ENCODE measurements at regions not wholly inside any gene's neighbourhood (a gene's known extent, or its start where the extent isn't known, plus 50 kb on each side); places are given as distances from the start of the nearest gene placed in this dataset.
"Not testable (repeated sequence)": the region's sequence is repeated elsewhere in the genome, so short reads cannot be mapped to it uniquely, and the experiment has no call there.

DNA sequence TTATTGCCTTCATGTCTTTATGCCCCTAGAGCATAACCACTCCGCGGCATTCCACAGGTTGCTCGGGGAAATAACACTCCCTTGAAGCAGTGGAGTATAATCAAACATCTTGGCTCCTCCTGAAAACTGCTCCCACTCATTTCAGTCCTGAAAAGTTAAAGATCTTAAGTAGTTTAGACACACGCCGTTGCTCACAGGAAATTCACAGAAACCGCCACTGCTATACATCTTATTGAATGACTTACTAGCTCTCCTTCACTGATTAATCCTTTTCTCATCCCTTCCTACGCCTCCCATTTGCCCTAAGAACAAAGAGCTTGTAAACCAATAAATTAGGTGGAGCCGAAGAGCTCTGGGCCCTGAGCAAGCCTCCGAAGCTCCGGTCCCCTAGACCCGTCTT, 142.4 kb upstream of the POC5 start:
- not testable (repeated sequence) for H3K4me3 ChIP-seq (ENCODE audit: low read depth, low read length); DNase-seq (ENCODE audit: extremely low spot score); H3K4me1 ChIP-seq (ENCODE audit: insufficient read depth); H3K36me3 ChIP-seq (ENCODE audit: insufficient read depth); H3K27ac ChIP-seq (ENCODE audit: low read depth)
- 67% methylated on average over 11 of the region's 11 CpGs for WGBS

- Histone ChIP-seq H3K4me3 (ENCODE audit: low read depth, low read length) (no peak overlapping the region), H3K4me1 (ENCODE audit: insufficient read depth) (no peaks in the 10 kb centered on the region), H3K36me3 (ENCODE audit: insufficient read depth) (no peaks in the 10 kb centered on the region), H3K27ac (ENCODE audit: low read depth) (no peak overlapping the region)
- DNase-seq (ENCODE audit: extremely low spot score) = no peak
These were observed 138.8 kb upstream of the POC5 start for GRCh38 chr5:75856056-75856455.

- Histone ChIP-seq H3K36me3 (ENCODE audit: insufficient read depth) (no peaks in the 10 kb centered on the region), H3K27ac (ENCODE audit: low read depth) (no peak overlapping the region), H3K4me3 (ENCODE audit: low read depth, low read length) (no peak overlapping the region), H3K4me1 (ENCODE audit: insufficient read depth) (no peaks in the 10 kb centered on the region)
- DNase-seq (ENCODE audit: extremely low spot score) = no peak
- WGBS = 78% methylated on average over 1 of the region's 1 CpG
These were observed 130.8 kb upstream of the POC5 start for GRCh38 chr5:75848077-75848476.

DNA sequence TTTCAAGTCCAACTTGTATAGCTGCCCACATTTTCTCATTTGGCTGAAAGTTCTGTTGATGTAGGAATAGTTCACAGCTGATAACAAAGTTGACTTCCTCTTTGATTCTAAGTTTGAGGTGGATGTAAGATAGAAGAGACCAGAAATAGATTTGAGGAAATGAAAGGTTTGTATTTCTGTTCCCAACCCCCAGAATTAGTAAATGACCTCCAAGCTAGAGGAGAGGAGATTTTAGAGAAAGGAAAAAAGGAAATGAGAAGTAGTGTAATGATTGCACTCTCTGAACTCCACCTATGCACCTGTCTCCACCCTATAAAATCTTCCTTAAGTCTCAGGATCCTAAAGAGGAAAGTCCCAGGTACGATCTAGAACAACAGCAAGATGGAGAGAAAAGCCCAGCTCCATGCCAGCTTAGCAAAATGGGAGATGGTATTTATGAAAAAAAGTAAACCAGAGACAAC, 130.4 kb upstream of the POC5 start:
- no peak for DNase-seq (ENCODE audit: extremely low spot score)
- WGBS = 81% methylated on average over 1 of the region's 1 CpG

GRCh38 chr5:75844301-75844700, 127.1 kb upstream of the POC5 start:
- no peak overlapping the region for H3K4me3 ChIP-seq (ENCODE audit: low read depth, low read length)
- DNase-seq (ENCODE audit: extremely low spot score) = no peak
- H3K27ac ChIP-seq (ENCODE audit: low read depth) = no peak overlapping the region
- WGBS = 82% methylated on average over 2 of the region's 2 CpGs
- H3K4me1 ChIP-seq (ENCODE audit: insufficient read depth) = no peaks in the 10 kb centered on the region
- no peaks in the 10 kb centered on the region for H3K36me3 ChIP-seq (ENCODE audit: insufficient read depth)

More for the DNA sequence above, 130.4 kb upstream of the POC5 start:
- Histone ChIP-seq H3K4me3 (ENCODE audit: low read depth, low read length) (no peak overlapping the region), H3K27ac (ENCODE audit: low read depth) (no peak overlapping the region), H3K4me1 (ENCODE audit: insufficient read depth) (no peaks in the 10 kb centered on the region), H3K36me3 (ENCODE audit: insufficient read depth) (no peaks in the 10 kb centered on the region)

GRCh38 chr5:75843319-75843718, 126.1 kb upstream of the POC5 start:
- 58% methylated on average over 4 of the region's 4 CpGs for WGBS
- Histone ChIP-seq H3K4me1 (ENCODE audit: insufficient read depth) (no peaks in the 10 kb centered on the region), H3K36me3 (ENCODE audit: insufficient read depth) (no peaks in the 10 kb centered on the region), H3K27ac (ENCODE audit: low read depth) (no peak overlapping the region), H3K4me3 (ENCODE audit: low read depth, low read length) (no peak overlapping the region)
- DNase-seq (ENCODE audit: extremely low spot score) = no peak

GRCh38 chr5:75839547-75839946, 122.3 kb upstream of the POC5 start:
- H3K27ac ChIP-seq (ENCODE audit: low read depth) = no peak overlapping the region
- H3K36me3 ChIP-seq (ENCODE audit: insufficient read depth) = no peaks in the 10 kb centered on the region
- 95% methylated on average over 1 of the region's 1 CpG for WGBS
- DNase-seq (ENCODE audit: extremely low spot score) = no peak
- no peaks in the 10 kb centered on the region for H3K4me1 ChIP-seq (ENCODE audit: insufficient read depth)
- H3K4me3 ChIP-seq (ENCODE audit: low read depth, low read length) = no peak overlapping the region

GRCh38 chr5:75837258-75837841, 120.1 kb upstream of the POC5 start:
- Histone ChIP-seq H3K4me1 (ENCODE audit: insufficient read depth) (no peaks in the 10 kb centered on the region), H3K4me3 (ENCODE audit: low read depth, low read length) (no peak overlapping the region), H3K27ac (ENCODE audit: low read depth) (no peak overlapping the region), H3K36me3 (ENCODE audit: insufficient read depth) (no peaks in the 10 kb centered on the region)
- no peak for DNase-seq (ENCODE audit: extremely low spot score)
- 86% methylated on average over 7 of the region's 7 CpGs for WGBS

- Histone ChIP-seq H3K36me3 (ENCODE audit: insufficient read depth) (no peaks in the 10 kb centered on the region), H3K27ac (ENCODE audit: low read depth) (no peak overlapping the region), H3K4me3 (ENCODE audit: low read depth, low read length) (no peak overlapping the region), H3K4me1 (ENCODE audit: insufficient read depth) (no peaks in the 10 kb centered on the region)
- no peak for DNase-seq (ENCODE audit: extremely low spot score)
- 90% methylated on average over 11 of the region's 11 CpGs for WGBS
These were observed 114.3 kb upstream of the POC5 start for GRCh38 chr5:75831561-75831960.

DNA sequence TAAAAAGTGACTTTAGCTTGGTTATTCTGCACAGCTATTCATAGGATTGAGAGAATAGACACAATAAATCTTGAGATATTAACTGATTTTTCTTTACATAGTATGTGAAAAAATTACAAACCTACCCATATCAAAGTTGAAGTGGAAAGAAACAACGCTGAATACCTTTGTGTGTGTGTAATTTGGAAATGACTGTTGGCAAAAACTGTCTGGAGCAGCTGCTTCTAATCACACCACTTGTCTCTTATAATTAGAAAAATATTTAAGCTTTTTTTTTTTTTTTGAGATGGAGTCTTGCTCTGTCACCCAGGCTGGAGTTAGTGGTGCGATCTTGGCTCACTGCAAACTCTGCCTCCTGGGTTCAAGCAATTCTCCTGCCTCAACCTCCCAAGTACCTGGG, 110.8 kb upstream of the POC5 start:
- H3K4me1 ChIP-seq (ENCODE audit: insufficient read depth) = no peaks in the 10 kb centered on the region
- H3K27ac ChIP-seq (ENCODE audit: low read depth) = no peak overlapping the region
- WGBS = 60% methylated on average over 2 of the region's 2 CpGs
- no peaks in the 10 kb centered on the region for H3K36me3 ChIP-seq (ENCODE audit: insufficient read depth)
- no peak for DNase-seq (ENCODE audit: extremely low spot score)
- no peak overlapping the region for H3K4me3 ChIP-seq (ENCODE audit: low read depth, low read length)

DNA sequence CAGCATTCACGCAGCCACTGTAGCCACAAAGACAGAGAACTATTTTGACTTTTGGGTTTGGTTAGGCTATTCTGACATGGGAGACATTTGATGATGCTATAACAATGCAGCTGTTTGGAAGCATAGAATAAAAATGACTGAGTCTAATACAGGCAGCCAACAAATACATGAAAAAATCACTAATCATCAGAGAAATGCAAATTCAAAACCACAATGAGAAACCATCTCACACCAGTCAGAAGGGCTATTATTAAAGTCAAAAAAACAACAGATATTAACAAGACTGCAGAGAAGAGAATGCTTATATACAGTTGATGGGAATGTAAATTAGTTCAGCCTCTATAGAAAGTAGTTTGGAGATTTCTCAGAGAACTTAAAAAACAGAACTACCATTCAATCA, 107.1 kb upstream of the POC5 start:
- Histone ChIP-seq H3K4me1 (ENCODE audit: insufficient read depth) (no peaks in the 10 kb centered on the region), H3K27ac (ENCODE audit: low read depth) (no peak overlapping the region), H3K36me3 (ENCODE audit: insufficient read depth) (no peaks in the 10 kb centered on the region), H3K4me3 (ENCODE audit: low read depth, low read length) (no peak overlapping the region)
- 91% methylated on average over 1 of the region's 1 CpG for WGBS
- DNase-seq (ENCODE audit: extremely low spot score) = no peak

DNA sequence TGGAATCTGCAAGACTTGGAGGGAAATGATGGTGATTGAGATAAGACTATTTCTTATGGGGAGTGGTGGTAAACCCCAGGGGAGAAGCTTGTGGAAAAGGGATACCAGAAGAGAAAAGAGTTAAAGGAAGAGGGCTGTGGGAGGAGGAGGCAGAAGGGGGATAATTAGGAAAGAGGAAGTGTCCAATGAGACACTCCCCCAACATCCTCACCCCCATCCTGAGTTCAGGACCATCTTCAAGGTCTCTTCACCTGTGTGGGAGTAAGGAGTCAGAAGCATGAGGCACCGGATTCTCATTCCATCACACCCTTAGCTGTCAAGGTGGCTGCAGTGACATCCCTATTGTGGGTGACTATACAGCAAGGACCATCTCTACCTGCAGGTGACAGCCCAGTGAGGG, 106.6 kb upstream of the POC5 start:
- Histone ChIP-seq H3K27ac (ENCODE audit: low read depth) (no peak overlapping the region), H3K4me3 (ENCODE audit: low read depth, low read length) (no peak overlapping the region), H3K36me3 (ENCODE audit: insufficient read depth) (no peaks in the 10 kb centered on the region), H3K4me1 (ENCODE audit: insufficient read depth) (no peaks in the 10 kb centered on the region)
- DNase-seq (ENCODE audit: extremely low spot score) = no peak
- WGBS = 83% methylated on average over 1 of the region's 1 CpG

GRCh38 chr5:75818661-75819060, 101.4 kb upstream of the POC5 start:
- Histone ChIP-seq H3K27ac (ENCODE audit: low read depth) (no peak overlapping the region), H3K36me3 (ENCODE audit: insufficient read depth) (no peaks in the 10 kb centered on the region), H3K4me1 (ENCODE audit: insufficient read depth) (no peaks in the 10 kb centered on the region), H3K4me3 (ENCODE audit: low read depth, low read length) (no peak overlapping the region)
- no peak for DNase-seq (ENCODE audit: extremely low spot score)
- 95% methylated on average over 2 of the region's 2 CpGs for WGBS

DNA sequence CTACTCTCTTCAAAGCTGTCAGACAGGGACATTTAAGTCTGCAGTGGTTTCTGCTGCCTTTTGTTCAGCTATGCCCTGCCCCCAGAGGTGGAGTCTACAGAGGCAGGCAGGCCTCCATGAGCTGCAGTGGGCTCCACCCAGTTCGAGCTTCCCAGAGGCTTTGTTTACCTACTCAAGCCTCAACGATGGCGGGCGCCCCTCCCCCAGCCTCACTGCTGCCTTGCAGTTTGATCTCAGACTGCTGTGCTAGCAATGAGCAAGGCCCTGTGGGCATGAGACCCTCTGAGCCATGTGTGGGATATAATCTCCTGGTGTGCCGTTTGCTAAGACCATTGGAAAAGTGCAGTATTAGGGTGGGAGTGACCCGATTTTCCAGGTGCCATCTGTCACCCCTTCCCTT, 82.5 kb upstream of the POC5 start:
- not testable (repeated sequence) for DNase-seq (ENCODE audit: extremely low spot score); H3K4me1 ChIP-seq (ENCODE audit: insufficient read depth)

DNA sequence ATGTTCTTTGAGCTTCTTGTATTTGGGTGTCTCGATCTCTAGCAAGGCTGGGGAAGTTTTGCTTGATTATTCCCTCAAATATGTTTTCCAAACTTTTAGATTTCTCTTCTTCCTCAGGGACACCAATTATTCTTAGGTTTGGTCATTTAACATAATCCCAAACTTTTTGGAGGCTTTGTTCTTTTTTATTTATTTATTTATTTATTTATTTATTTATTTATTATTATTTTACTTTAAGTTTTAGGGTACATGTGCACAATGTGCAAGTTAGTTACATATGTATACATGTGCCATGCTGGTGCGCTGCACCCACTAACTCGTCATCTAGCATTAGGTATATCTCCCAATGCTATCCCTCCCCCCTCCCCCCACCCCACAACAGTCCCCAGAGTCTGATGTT, 52.1 kb upstream of the POC5 start:
- not testable (repeated sequence) for DNase-seq (ENCODE audit: extremely low spot score); H3K4me3 ChIP-seq (ENCODE audit: low read depth, low read length); H3K36me3 ChIP-seq (ENCODE audit: insufficient read depth); H3K4me1 ChIP-seq (ENCODE audit: insufficient read depth); H3K27ac ChIP-seq (ENCODE audit: low read depth)
- 87% methylated on average over 2 of the region's 3 CpGs for WGBS

More for the DNA sequence above, 82.5 kb upstream of the POC5 start:
- not testable (repeated sequence) for H3K36me3 ChIP-seq (ENCODE audit: insufficient read depth); H3K4me3 ChIP-seq (ENCODE audit: low read depth, low read length); H3K27ac ChIP-seq (ENCODE audit: low read depth)
- 84% methylated on average over 6 of the region's 6 CpGs for WGBS

Data from urinary bladder (tissue), 3 donors.